PFSK-1 (cell line): ENCODE measurements at regions not wholly inside any gene's neighbourhood (a gene's known extent, or its start where the extent isn't known, plus 50 kb on each side); places are given as distances from the start of the nearest gene placed in this dataset.

Source experiments
- POLR2AphosphoS5 ChIP-seq: IDR thresholded peaks from 2 replicates; pipeline ENCODE4 v1.6.1; 2012; ENCODE audit warnings: low read depth, mild to moderate bottlenecking, control low read depth, low read length, moderate library complexity
- REST ChIP-seq, 2 experiments: IDR thresholded peaks; 2 replicates each; pipeline versions ENCODE4 v1.6.1 to v1.8.0; 2011 to 2012; ENCODE audit warnings: low read depth in 2 of 2, low read length in 2 of 2, control low read depth in 1 of 2, inconsistent platforms in 1 of 2, mild to moderate bottlenecking in 1 of 2, moderate library complexity in 1 of 2; ENCODE audit not compliant: insufficient read depth in 1 of 2
- TAF1 ChIP-seq: IDR thresholded peaks from 2 replicates; pipeline ENCODE4 v1.6.1; 2012; ENCODE audit warnings: low read length, control low read depth, borderline replicate concordance; ENCODE audit not compliant: insufficient read depth

GRCh38 chr9:115349542-115349941 is 231.6 kb upstream of the TNC start:
- no peak for TF ChIP-seq REST (IDR thresholded peaks at IDR 0.05; ENCODE audit: insufficient read depth in 1 of 2, low read depth in 2 of 2, low read length in 2 of 2)
- no peak for TF ChIP-seq TAF1
- TF ChIP-seq POLR2AphosphoS5: no peak
